Suprapubic skin (tissue), 4 donors: ENCODE measurements at regions not wholly inside any gene's neighbourhood (a gene's known extent, or its start where the extent isn't known, plus 50 kb on each side); places are given as distances from the start of the nearest gene placed in this dataset.
"Not testable (repeated sequence)": the region's sequence is repeated elsewhere in the genome, so short reads cannot be mapped to it uniquely, and the experiment has no call there.

Experiments
- DNase-seq, 2 donors: peaks; one replicate each; pipeline ENCODE4 v3.0.0-alpha.2; 2019; ENCODE audit warnings: low spot score in 2 of 2
- H3K27ac ChIP-seq: fragments of 200-600 bp; sonication (generic); one replicate; pipeline ENCODE4 v1.5.1; 2019
- H3K27me3 ChIP-seq: fragments of 200-600 bp; sonication (generic); one replicate; pipeline ENCODE4 v1.5.1; 2019
- H3K36me3 ChIP-seq: fragments of 200-600 bp; sonication (generic); one replicate; pipeline ENCODE4 v1.5.1; 2019
- H3K4me1 ChIP-seq: fragments of 200-600 bp; sonication (generic); one replicate; pipeline ENCODE4 v1.5.1; 2019
- H3K4me3 ChIP-seq: fragments of 200-600 bp; sonication (generic); one replicate; pipeline ENCODE4 v1.5.1; 2019; ENCODE audit warnings: mild to moderate bottlenecking
- H3K9me3 ChIP-seq: fragments of 200-600 bp; sonication (generic); one replicate; pipeline ENCODE4 v1.5.1; 2019
- EP300 ChIP-seq: sonication (generic); formaldehyde crosslinking; IDR thresholded peaks from one replicate; pipeline ENCODE4 v1.6.1; 2017; ENCODE audit warnings: antibody characterized with exemption
- POLR2A ChIP-seq, 2 donors: fragments of 450-650 bp; IDR thresholded peaks; one replicate each; pipeline ENCODE4 v1.6.1; 2017; ENCODE audit warnings: antibody characterized with exemption in 2 of 2, mild to moderate bottlenecking in 2 of 2, moderate library complexity in 2 of 2
- POLR2AphosphoS5 ChIP-seq, 3 donors: sonication (generic); formaldehyde crosslinking; IDR thresholded peaks; one replicate each; pipeline ENCODE4 v1.6.1; 2017; ENCODE audit warnings: antibody characterized with exemption in 3 of 3
- WGBS: methylation state at CpG from one replicate; pipeline ENCODE4 v1.1.5; 2018; 5-methylcytosine and 5-hydroxymethylcytosine counted together
- TF ChIP-seq, protein P1 (sequence below), 2 donors: fragments of 200-600 bp in 1 of 2; fragments of 450-650 bp in 1 of 2; sonication (generic) in 1 of 2; IDR thresholded peaks; one replicate each; pipeline ENCODE4 v1.5.1; 2016 to 2019; ENCODE audit warnings: antibody characterized with exemption in 2 of 2, mild to moderate bottlenecking in 1 of 2, moderate library complexity in 1 of 2

DNA sequence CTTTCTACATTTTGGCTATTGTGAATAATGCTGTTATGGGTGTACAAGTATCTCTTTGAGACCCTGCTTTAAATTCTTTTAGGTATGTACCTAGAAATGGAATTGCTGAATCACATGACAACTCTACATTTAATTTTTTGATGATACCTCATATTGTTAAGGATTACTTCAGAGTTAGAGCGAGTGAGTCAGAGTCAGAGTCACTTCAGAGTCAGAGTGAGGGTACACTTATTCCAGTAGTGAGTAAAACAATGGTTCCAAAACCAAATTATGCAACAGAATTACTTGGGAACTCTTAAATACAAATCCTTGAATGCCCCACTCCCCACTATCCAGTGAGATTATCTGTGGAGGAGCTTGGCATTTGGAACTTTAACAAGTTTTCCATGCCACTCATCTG lies 50.3 kb upstream of the SNRK start:
- Histone ChIP-seq H3K4me1 (peaks cover 13% of the 10 kb centered on the region), H3K9me3 (no peaks in the 10 kb centered on the region), H3K27me3 (no peaks in the 10 kb centered on the region), H3K4me3 (no peak overlapping the region), H3K27ac (no peak overlapping the region), H3K36me3 (no peaks in the 10 kb centered on the region)
- TF ChIP-seq POLR2A (IDR thresholded peaks at IDR 0.05) (no peak), EP300 (no peak), POLR2AphosphoS5 (IDR thresholded peaks at IDR 0.05) (no peak)
- TF ChIP-seq, protein P1, sequence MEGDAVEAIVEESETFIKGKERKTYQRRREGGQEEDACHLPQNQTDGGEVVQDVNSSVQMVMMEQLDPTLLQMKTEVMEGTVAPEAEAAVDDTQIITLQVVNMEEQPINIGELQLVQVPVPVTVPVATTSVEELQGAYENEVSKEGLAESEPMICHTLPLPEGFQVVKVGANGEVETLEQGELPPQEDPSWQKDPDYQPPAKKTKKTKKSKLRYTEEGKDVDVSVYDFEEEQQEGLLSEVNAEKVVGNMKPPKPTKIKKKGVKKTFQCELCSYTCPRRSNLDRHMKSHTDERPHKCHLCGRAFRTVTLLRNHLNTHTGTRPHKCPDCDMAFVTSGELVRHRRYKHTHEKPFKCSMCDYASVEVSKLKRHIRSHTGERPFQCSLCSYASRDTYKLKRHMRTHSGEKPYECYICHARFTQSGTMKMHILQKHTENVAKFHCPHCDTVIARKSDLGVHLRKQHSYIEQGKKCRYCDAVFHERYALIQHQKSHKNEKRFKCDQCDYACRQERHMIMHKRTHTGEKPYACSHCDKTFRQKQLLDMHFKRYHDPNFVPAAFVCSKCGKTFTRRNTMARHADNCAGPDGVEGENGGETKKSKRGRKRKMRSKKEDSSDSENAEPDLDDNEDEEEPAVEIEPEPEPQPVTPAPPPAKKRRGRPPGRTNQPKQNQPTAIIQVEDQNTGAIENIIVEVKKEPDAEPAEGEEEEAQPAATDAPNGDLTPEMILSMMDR (IDR thresholded peaks at IDR 0.05): no peak
- DNase-seq: no peak
- 92% methylated on average over 1 of the region's 1 CpG for WGBS

DNA sequence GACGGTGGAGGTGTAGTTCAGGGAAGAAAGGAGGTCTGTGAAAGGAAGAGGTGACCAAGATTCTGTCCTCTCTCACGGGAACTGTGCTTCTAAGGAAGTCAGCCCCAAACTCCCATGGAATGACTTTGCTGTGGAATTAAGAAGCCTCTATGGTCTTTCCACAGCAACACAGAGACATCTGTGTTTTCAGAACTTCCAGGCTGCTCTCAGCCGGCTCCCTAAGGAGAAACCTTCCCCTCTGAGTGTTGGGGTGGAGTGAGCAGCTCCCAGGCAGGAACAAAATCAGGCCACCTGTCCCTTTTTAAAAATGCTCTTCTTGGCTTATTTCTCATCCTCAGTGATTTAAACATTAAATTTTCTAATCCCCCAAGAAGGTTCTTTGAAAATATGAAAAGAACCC lies 53.3 kb upstream of the SNRK start:
- H3K9me3 ChIP-seq: peaks cover 1% of the 10 kb centered on the region
- no peak for DNase-seq
- WGBS: 75% methylated on average over 3 of the region's 3 CpGs
- H3K4me1 ChIP-seq: peaks cover 3% of the 10 kb centered on the region
- TF ChIP-seq, protein P1 (IDR thresholded peaks at IDR 0.05): no peak
- TF ChIP-seq EP300 (no peak), POLR2A (IDR thresholded peaks at IDR 0.05) (no peak), POLR2AphosphoS5 (IDR thresholded peaks at IDR 0.05) (no peak)
- no peaks in the 10 kb centered on the region for H3K27me3 ChIP-seq
- H3K27ac ChIP-seq: no peak overlapping the region
- H3K36me3 ChIP-seq: no peaks in the 10 kb centered on the region
- H3K4me3 ChIP-seq: no peak overlapping the region

DNA sequence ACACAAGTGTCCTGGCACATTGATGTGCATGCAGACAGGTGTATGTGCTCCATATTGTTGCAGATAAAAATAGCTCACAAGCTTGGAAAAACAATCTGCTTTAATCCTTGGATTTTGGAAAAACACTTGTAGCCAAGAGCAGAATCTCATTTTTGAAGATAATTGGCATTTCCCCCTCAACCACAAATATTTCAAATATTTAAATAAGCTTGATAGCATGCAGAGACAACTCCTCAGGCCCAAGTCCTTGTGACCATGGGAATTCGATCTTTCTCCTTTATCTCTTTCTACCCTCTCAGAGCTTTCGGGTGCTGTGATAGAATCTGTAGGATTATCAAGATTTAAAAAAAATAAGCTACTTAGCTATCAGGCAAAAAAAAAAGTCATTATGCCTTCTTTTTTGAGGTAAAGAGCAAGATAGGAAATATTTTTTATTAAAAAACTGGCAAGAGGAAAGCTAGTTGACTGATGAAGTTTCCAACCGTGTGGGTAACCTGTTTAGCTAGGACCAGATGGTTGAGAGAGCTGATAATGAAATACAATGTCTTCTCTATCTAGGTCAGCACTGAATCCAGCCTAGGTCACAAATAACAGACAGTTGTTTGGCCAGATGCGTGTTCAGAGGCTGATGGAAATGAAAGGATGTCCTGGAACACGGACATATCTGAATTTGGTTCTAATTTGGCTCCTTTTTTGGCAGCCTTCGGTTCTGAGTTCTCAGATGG lies 54.9 kb upstream of the SNRK start:
- DNase-seq: no peak
- Histone ChIP-seq H3K4me1 (peaks cover 3% of the 10 kb centered on the region), H3K4me3 (no peak overlapping the region), H3K36me3 (no peaks in the 10 kb centered on the region), H3K27me3 (no peaks in the 10 kb centered on the region), H3K9me3 (peaks cover 9% of the 10 kb centered on the region), H3K27ac (no peak overlapping the region)
- 42% methylated on average over 6 of the region's 6 CpGs for WGBS
- TF ChIP-seq POLR2AphosphoS5 (IDR thresholded peaks at IDR 0.05) (no peak), EP300 (no peak), POLR2A (IDR thresholded peaks at IDR 0.05) (no peak)
- TF ChIP-seq, protein P1 (IDR thresholded peaks at IDR 0.05): no peak

DNA sequence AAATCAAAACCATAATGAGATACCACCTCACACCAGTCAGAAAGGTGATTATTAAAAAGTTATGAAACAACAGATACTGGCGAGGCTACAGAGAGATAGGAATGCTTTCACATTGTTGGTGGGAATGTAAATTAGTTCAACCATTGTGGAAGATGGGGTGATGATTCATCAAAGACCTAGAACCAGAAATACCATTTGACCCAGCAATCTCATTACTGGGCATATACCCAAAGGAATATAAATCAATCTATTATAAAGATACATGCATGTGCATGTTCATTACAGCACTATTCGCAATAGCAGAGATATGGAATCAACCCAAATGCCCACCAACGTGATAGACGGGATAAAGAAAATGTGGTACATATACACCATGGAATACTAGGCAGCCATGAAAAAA lies 56.5 kb upstream of the SNRK start:
- H3K36me3 ChIP-seq, H3K9me3 ChIP-seq, H3K4me3 ChIP-seq, H3K4me1 ChIP-seq, DNase-seq, H3K27ac ChIP-seq, H3K27me3 ChIP-seq: not testable (repeated sequence)
- 62% methylated on average over 4 of the region's 4 CpGs for WGBS

DNA sequence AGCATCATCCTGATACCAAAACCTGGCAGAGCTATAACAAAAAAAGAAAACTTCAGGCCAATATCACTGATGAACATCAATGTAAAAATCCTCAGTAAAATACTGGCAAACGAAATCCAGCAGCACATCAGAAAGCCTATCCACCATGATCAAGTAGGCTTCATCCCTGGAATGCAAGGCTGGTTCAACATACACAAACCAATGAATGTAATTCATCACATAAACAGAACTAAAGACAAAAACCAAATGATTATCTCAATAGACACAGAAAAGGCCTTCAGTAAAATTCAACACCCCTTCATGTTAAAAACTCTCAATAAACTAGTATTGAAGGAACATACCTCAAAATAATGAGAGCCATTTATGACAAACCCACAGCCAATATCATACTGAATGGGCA lies 58.7 kb upstream of the SNRK start:
- H3K27me3 ChIP-seq, H3K4me1 ChIP-seq, H3K27ac ChIP-seq, H3K36me3 ChIP-seq, H3K4me3 ChIP-seq, DNase-seq, H3K9me3 ChIP-seq: not testable (repeated sequence)
- 57% methylated on average over 1 of the region's 1 CpG for WGBS

DNA sequence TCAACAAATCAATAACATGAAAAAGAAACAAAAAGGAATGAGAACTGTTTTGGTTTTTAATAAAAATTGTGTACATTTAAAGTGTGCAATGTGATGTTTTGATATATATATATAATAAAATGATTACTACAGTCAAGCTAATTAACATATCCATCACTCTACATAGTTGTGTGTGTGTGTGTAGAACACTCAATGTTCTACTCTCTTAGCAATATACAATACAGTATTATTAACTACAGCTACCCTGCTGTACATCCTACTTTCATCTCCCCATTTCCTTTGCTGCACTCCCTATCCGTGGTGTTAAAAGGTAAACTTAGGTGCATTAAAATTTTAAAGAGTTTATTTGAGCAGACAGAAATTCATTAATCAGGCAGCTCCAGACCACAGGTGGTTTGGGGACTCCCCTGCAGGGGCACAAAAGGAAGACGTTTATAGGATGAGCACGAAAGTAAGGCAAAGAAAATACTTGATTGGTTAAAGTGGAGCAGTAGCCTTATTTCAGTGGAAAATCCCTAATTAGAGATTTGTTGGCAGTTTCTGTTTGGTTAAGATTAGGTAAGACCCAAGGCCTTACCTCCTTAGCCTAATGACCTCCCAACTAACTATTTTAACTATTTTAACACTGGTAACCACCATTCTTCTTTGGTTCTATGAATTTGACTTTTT lies 61.8 kb upstream of the SNRK start:
- no peak for DNase-seq
- Histone ChIP-seq H3K27ac (no peak overlapping the region), H3K4me1 (no peaks in the 10 kb centered on the region), H3K4me3 (no peak overlapping the region), H3K36me3 (no peaks in the 10 kb centered on the region), H3K27me3 (no peaks in the 10 kb centered on the region), H3K9me3 (peaks cover 9% of the 10 kb centered on the region)
- 77% methylated on average over 3 of the region's 3 CpGs for WGBS
- no peak for TF ChIP-seq EP300
- TF ChIP-seq, protein P1 (IDR thresholded peaks at IDR 0.05): no peak
- TF ChIP-seq POLR2A (IDR thresholded peaks at IDR 0.05): no peak
- TF ChIP-seq POLR2AphosphoS5 (IDR thresholded peaks at IDR 0.05): no peak
